ENCODE measurements at regions not wholly inside any gene's neighbourhood (a gene's known extent, or its start where the extent isn't known, plus 50 kb on each side); places are given as distances from the start of the nearest gene placed in this dataset.

- Histone ChIP-seq H3K9me3 (no peaks in the 10 kb centered on the region), H3K4me3 (no peak overlapping the region), H3K27me3 (no peaks in the 10 kb centered on the region), H3K27ac (no peak overlapping the region), H3K36me3 (no peaks in the 10 kb centered on the region), H3K4me1 (ENCODE audit: insufficient read depth) (no peaks in the 10 kb centered on the region)
- TF ChIP-seq POLR2A (IDR thresholded peaks at IDR 0.05), result no peak
- no peak for TF ChIP-seq EP300 (IDR thresholded peaks at IDR 0.05)
- TF ChIP-seq, protein P1, sequence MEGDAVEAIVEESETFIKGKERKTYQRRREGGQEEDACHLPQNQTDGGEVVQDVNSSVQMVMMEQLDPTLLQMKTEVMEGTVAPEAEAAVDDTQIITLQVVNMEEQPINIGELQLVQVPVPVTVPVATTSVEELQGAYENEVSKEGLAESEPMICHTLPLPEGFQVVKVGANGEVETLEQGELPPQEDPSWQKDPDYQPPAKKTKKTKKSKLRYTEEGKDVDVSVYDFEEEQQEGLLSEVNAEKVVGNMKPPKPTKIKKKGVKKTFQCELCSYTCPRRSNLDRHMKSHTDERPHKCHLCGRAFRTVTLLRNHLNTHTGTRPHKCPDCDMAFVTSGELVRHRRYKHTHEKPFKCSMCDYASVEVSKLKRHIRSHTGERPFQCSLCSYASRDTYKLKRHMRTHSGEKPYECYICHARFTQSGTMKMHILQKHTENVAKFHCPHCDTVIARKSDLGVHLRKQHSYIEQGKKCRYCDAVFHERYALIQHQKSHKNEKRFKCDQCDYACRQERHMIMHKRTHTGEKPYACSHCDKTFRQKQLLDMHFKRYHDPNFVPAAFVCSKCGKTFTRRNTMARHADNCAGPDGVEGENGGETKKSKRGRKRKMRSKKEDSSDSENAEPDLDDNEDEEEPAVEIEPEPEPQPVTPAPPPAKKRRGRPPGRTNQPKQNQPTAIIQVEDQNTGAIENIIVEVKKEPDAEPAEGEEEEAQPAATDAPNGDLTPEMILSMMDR (IDR thresholded peaks at IDR 0.05), result no peak
- DNase-seq, result no peak
- intact Hi-C loops (cut with DNase I), result no loop called here
- whole genome bisulfite sequencing, 3 donors, result 23 to 27% (median 26%) methylated on average over 1 of the region's 1 CpG
These were observed 74.0 kb upstream of the CCNG1 start for GRCh38 chr5:163363389-163363788.

DNA sequence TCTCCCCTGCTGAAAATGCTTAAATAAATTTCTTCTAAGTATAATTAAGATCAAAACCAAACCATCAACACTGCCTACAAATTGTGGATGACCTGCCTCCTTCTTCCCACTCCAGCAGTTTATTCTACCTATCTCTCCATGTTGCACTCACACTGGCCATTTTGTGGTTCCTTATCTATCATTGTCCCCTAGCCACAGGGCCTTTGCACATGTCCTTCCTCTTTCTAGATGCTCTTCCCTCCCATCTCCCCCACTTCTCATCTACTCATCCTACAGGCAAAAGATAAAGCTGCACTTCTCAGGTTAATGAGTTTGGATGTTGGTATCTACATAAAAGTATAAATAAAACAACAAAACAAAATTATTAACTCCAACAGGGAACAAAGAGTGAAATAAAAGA is 70.6 kb upstream of the CCNG1 start:
- no peak overlapping the region for H3K4me3 ChIP-seq
- intact Hi-C loops (cut with DNase I), result no loop called here
- H3K4me1 ChIP-seq (ENCODE audit: insufficient read depth), result peaks cover 3% of the 10 kb centered on the region
- H3K9me3 ChIP-seq, result no peaks in the 10 kb centered on the region
- H3K36me3 ChIP-seq, result no peaks in the 10 kb centered on the region
- no peaks in the 10 kb centered on the region for H3K27me3 ChIP-seq
- DNase-seq, result no peak
- H3K27ac ChIP-seq, result no peak overlapping the region
- TF ChIP-seq, protein P1 (IDR thresholded peaks at IDR 0.05), result no peak
- TF ChIP-seq EP300 (IDR thresholded peaks at IDR 0.05) (no peak), POLR2A (IDR thresholded peaks at IDR 0.05) (no peak)

- no peaks in the 10 kb centered on the region for H3K27me3 ChIP-seq
- peaks cover 3% of the 10 kb centered on the region for H3K4me1 ChIP-seq (ENCODE audit: insufficient read depth)
- intact Hi-C loops (cut with DNase I), result no loop called here
- no peak overlapping the region for H3K27ac ChIP-seq
- H3K4me3 ChIP-seq, result no peak overlapping the region
- no peak for DNase-seq
- WGBS, 3 donors, result 6 to 12% (median 6%) methylated on average over 1 of the region's 1 CpG
- no peaks in the 10 kb centered on the region for H3K36me3 ChIP-seq
- TF ChIP-seq EP300 (IDR thresholded peaks at IDR 0.05) (no peak), POLR2A (IDR thresholded peaks at IDR 0.05) (no peak)
- TF ChIP-seq, protein P1 (IDR thresholded peaks at IDR 0.05), result no peak
- no peaks in the 10 kb centered on the region for H3K9me3 ChIP-seq
These were observed 67.5 kb upstream of the CCNG1 start for GRCh38 chr5:163369776-163370385.

DNA sequence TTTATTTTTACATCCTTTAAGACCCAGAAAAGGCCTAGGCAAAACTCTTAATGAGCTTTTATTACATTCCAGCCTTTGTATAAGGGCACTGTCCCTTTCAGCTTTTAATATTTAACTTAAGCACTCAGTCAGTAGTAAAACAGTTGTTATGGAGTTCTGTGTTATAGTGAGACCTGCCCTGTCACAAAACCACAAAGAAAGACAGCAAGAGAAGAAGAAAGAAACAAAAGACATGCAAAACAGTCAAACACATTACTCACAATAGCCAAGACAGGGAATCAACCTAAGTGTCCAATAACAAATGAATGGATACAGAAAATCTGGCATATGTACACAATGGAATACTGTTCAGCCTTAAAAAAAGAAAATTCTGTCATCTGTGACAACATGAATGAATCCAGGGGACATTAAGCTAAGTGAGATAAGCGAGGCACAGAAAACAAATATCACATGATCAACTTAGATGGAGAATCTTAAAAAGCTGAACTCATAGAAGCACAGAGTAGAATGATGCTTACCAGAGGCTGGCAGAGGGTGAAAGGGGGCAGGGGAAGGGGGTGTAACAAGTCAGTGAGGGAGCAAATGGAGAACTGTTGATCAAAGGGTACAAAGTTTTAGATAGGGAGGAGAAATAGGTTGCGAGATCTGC is 63.8 kb upstream of the CCNG1 start:
- Histone ChIP-seq H3K27ac (no peak overlapping the region), H3K4me1 (ENCODE audit: insufficient read depth) (peaks cover 3% of the 10 kb centered on the region), H3K4me3 (no peak overlapping the region), H3K36me3 (no peaks in the 10 kb centered on the region), H3K9me3 (no peaks in the 10 kb centered on the region), H3K27me3 (no peaks in the 10 kb centered on the region)
- DNase-seq, result no peak
- intact Hi-C loops (cut with DNase I), result no loop called here
- WGBS, 3 donors, result 83 to 94% (median 90%) methylated on average over 2 of the region's 2 CpGs
- TF ChIP-seq POLR2A (IDR thresholded peaks at IDR 0.05) (no peak), EP300 (IDR thresholded peaks at IDR 0.05) (no peak)
- TF ChIP-seq, protein P1 (IDR thresholded peaks at IDR 0.05), result no peak

Measured in ovary (tissue), 7 donors.